OCI-LY7 (cell line): ENCODE measurements at regions not wholly inside any gene's neighbourhood (a gene's known extent, or its start where the extent isn't known, plus 50 kb on each side); places are given as distances from the start of the nearest gene placed in this dataset.

Experiments
- CTCF ChIP-seq: fragments of 200-600 bp; sonication (generic); conservative IDR thresholded peaks from 2 replicates; pipeline ENCODE4 v1.5.1; 2014; ENCODE audit warnings: mild to moderate bottlenecking, antibody characterized with exemption, low read length, moderate library complexity, mixed read lengths
- EZH2phosphoT487 ChIP-seq: fragments of 200-600 bp; sonication (generic); IDR thresholded peaks from 2 replicates; pipeline ENCODE4 v1.6.1; 2018; ENCODE audit warnings: low read depth, borderline replicate concordance, mild to moderate bottlenecking, mixed run types, antibody characterized with exemption, low read length, moderate library complexity, mixed read lengths

DNA sequence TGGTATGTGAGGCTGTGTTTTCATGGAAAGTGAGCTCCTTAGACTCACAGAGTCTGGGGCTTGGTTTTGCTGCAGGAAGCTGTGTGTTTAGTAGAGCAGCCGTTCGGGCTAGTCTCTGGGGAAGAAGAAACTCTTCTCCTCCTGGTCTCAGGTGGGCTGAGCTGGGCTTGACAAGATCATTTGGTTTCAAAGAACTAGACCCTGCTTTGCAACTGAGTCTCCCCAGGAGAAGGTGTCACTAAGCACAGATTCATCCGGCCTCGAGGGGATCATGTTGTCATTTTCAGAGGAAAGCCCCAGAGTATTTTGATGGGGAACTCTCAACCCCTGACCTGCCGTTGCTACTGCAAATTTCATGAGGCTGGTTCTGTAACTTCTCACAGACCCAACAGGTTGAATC lies 188.5 kb downstream of the FAM43A start:
- TF ChIP-seq CTCF (no peak), EZH2phosphoT487 (no peak)
